ENCODE measurements at regions not wholly inside any gene's neighbourhood (a gene's known extent, or its start where the extent isn't known, plus 50 kb on each side); places are given as distances from the start of the nearest gene placed in this dataset.
"Not testable (repeated sequence)": the region's sequence is repeated elsewhere in the genome, so short reads cannot be mapped to it uniquely, and the experiment has no call there.

- no peaks in the 10 kb centered on the region for H3K27me3 ChIP-seq (ENCODE audit: control insufficient read depth in 3 of 3, insufficient read depth in 3 of 3, low read length in 2 of 3)
- no peak for TF ChIP-seq CTCF (IDR thresholded peaks at IDR 0.05; ENCODE audit: control extremely low read depth, extremely low read depth)
- H3K4me3 ChIP-seq = no peak overlapping the region
- H3K9me3 ChIP-seq (ENCODE audit: control insufficient read depth in 4 of 4, insufficient read depth in 3 of 4, low read length in 3 of 4) = peaks cover 0 to 8% (median 2%) of the 10 kb centered on the region in 4 donors
- peaks cover 0 to 3% (median 0%) of the 10 kb centered on the region in 5 donors for H3K4me1 ChIP-seq (ENCODE audit: control insufficient read depth in 5 of 5, insufficient read depth in 5 of 5, low read length in 5 of 5)
- peak in 2 of 3 donors; percentile 35 to 40 for DNase-seq
- no peak overlapping the region for H3K27ac ChIP-seq (ENCODE audit: low read depth in 1 of 2, low read length in 1 of 2)
- ATAC-seq (ENCODE audit: insufficient read depth, low FRiP score) = no peak
- no peak overlapping the region for H3K9ac ChIP-seq (ENCODE audit: insufficient read depth in 1 of 2, low read length in 2 of 2)
- H3K36me3 ChIP-seq (ENCODE audit: control insufficient read depth in 4 of 4, insufficient read depth in 4 of 4, low read length in 4 of 4) = no peaks in the 10 kb centered on the region
- 56 to 79% methylated on average over 2 of the region's 2 CpGs for WGBS, 2 donors
These were observed 1209.7 kb upstream of the PABPC4L start for GRCh38 chr4:135411251-135411650.

GRCh38 chr4:135409261-135409660, 1207.7 kb upstream of the PABPC4L start:
- H3K27me3 ChIP-seq (ENCODE audit: control insufficient read depth in 3 of 3, insufficient read depth in 3 of 3, low read length in 2 of 3); DNase-seq; H3K27ac ChIP-seq (ENCODE audit: low read depth in 1 of 2, low read length in 1 of 2); H3K4me1 ChIP-seq (ENCODE audit: control insufficient read depth in 5 of 5, insufficient read depth in 5 of 5, low read length in 5 of 5); H3K36me3 ChIP-seq (ENCODE audit: control insufficient read depth in 4 of 4, insufficient read depth in 4 of 4, low read length in 4 of 4); H3K4me3 ChIP-seq; H3K9me3 ChIP-seq (ENCODE audit: control insufficient read depth in 4 of 4, insufficient read depth in 3 of 4, low read length in 3 of 4); H3K9ac ChIP-seq (ENCODE audit: insufficient read depth in 1 of 2, low read length in 2 of 2); ATAC-seq (ENCODE audit: insufficient read depth, low FRiP score): not testable (repeated sequence)
- 85 to 88% methylated on average over 4 of the region's 4 CpGs for WGBS, 2 donors

- TF ChIP-seq CTCF (IDR thresholded peaks at IDR 0.05; ENCODE audit: control extremely low read depth, extremely low read depth) = no peak
- DNase-seq = no peak
- Histone ChIP-seq H3K9ac (ENCODE audit: insufficient read depth in 1 of 2, low read length in 2 of 2) (no peak overlapping the region), H3K36me3 (ENCODE audit: control insufficient read depth in 4 of 4, insufficient read depth in 4 of 4, low read length in 4 of 4) (no peaks in the 10 kb centered on the region), H3K27me3 (ENCODE audit: control insufficient read depth in 3 of 3, insufficient read depth in 3 of 3, low read length in 2 of 3) (no peaks in the 10 kb centered on the region), H3K4me3 (no peak overlapping the region), H3K4me1 (ENCODE audit: control insufficient read depth in 5 of 5, insufficient read depth in 5 of 5, low read length in 5 of 5) (peaks cover 0 to 3% (median 0%) of the 10 kb centered on the region in 5 donors), H3K27ac (ENCODE audit: low read depth in 1 of 2, low read length in 1 of 2) (no peak overlapping the region), H3K9me3 (ENCODE audit: control insufficient read depth in 4 of 4, insufficient read depth in 3 of 4, low read length in 3 of 4) (peaks cover 0 to 8% (median 3%) of the 10 kb centered on the region in 4 donors)
- no peak for ATAC-seq (ENCODE audit: insufficient read depth, low FRiP score)
- 94 to 95% methylated on average over 12 of the region's 12 CpGs for WGBS, 2 donors
These were observed 1206.5 kb upstream of the PABPC4L start for GRCh38 chr4:135408109-135408508.

- not testable (repeated sequence) for H3K9me3 ChIP-seq (ENCODE audit: control insufficient read depth in 4 of 4, insufficient read depth in 3 of 4, low read length in 3 of 4); DNase-seq; H3K27me3 ChIP-seq (ENCODE audit: control insufficient read depth in 3 of 3, insufficient read depth in 3 of 3, low read length in 2 of 3); H3K36me3 ChIP-seq (ENCODE audit: control insufficient read depth in 4 of 4, insufficient read depth in 4 of 4, low read length in 4 of 4); H3K27ac ChIP-seq (ENCODE audit: low read depth in 1 of 2, low read length in 1 of 2); ATAC-seq (ENCODE audit: insufficient read depth, low FRiP score); H3K4me1 ChIP-seq (ENCODE audit: control insufficient read depth in 5 of 5, insufficient read depth in 5 of 5, low read length in 5 of 5); H3K9ac ChIP-seq (ENCODE audit: insufficient read depth in 1 of 2, low read length in 2 of 2); H3K4me3 ChIP-seq
- 95 to 97% methylated on average over 22 of the region's 22 CpGs for WGBS, 2 donors
These were observed 1205.0 kb upstream of the PABPC4L start for GRCh38 chr4:135406597-135406996.
